Liver (tissue), 8 donors: ENCODE measurements at regions not wholly inside any gene's neighbourhood (a gene's known extent, or its start where the extent isn't known, plus 50 kb on each side); places are given as distances from the start of the nearest gene placed in this dataset.
"Not testable (repeated sequence)": the region's sequence is repeated elsewhere in the genome, so short reads cannot be mapped to it uniquely, and the experiment has no call there.

Experiments used
- DNase-seq: peaks from one replicate; pipeline ENCODE4 v3.0.0-alpha.2; 2017; ENCODE audit warnings: low spot score
- H3K27ac ChIP-seq, 2 donors: one replicate each; pipeline ENCODE4 v1.7.0; 2013; ENCODE audit warnings: inconsistent platforms in 2 of 2, low read length in 2 of 2, control low read depth in 1 of 2, low read depth in 1 of 2, mild to moderate bottlenecking in 1 of 2
- H3K27me3 ChIP-seq, 4 donors: one replicate each; pipeline versions ENCODE4 v1.6.1 to v1.7.0; 2013; ENCODE audit warnings: low read length in 3 of 4, inconsistent platforms in 1 of 4, mild to moderate bottlenecking in 1 of 4, moderate library complexity in 1 of 4; ENCODE audit not compliant: control insufficient read depth in 4 of 4, insufficient read depth in 4 of 4
- H3K36me3 ChIP-seq, 4 donors: one replicate each; pipeline versions ENCODE4 v1.6.1 to v1.7.0; 2013; ENCODE audit warnings: low read length in 3 of 4, mild to moderate bottlenecking in 3 of 4, low read depth in 1 of 4, moderate library complexity in 1 of 4; ENCODE audit not compliant: control insufficient read depth in 4 of 4, insufficient read depth in 3 of 4
- H3K4me1 ChIP-seq, 4 donors: one replicate each; pipeline versions ENCODE4 v1.6.1 to v1.7.0; 2013; ENCODE audit warnings: low read length in 3 of 4, mild to moderate bottlenecking in 3 of 4, moderate library complexity in 1 of 4; ENCODE audit not compliant: control insufficient read depth in 4 of 4, insufficient read depth in 4 of 4
- H3K4me3 ChIP-seq, 3 donors: one replicate each; pipeline versions ENCODE4 v1.6.1 to v1.7.0; 2013; ENCODE audit warnings: low read length in 3 of 3, control low read depth in 1 of 3, low read depth in 1 of 3, mild to moderate bottlenecking in 1 of 3
- H3K9ac ChIP-seq, 2 donors: one replicate each; pipeline ENCODE4 v1.7.0; 2013; ENCODE audit warnings: low read length in 2 of 2, mild to moderate bottlenecking in 2 of 2, moderate library complexity in 2 of 2, control low read depth in 1 of 2, low read depth in 1 of 2
- H3K9me3 ChIP-seq, 4 donors: one replicate each; pipeline versions ENCODE4 v1.6.1 to v1.7.0; 2013; ENCODE audit warnings: low read length in 3 of 4; ENCODE audit not compliant: control insufficient read depth in 4 of 4
- EGR1 ChIP-seq, 2 donors: IDR thresholded peaks; 2 replicates each; pipeline ENCODE4 v1.6.1; 2016 to 2018; ENCODE audit warnings: antibody characterized with exemption in 2 of 2, low read depth in 2 of 2
- FOXA1 ChIP-seq: IDR thresholded peaks from 2 replicates; pipeline ENCODE4 v1.6.1; 2016; ENCODE audit warnings: antibody characterized with exemption
- FOXA2 ChIP-seq: IDR thresholded peaks from 2 replicates; pipeline ENCODE4 v1.6.1; 2016; ENCODE audit warnings: antibody characterized with exemption
- GABPA ChIP-seq, 2 donors: IDR thresholded peaks in 1 of 2; conservative IDR thresholded peaks in 1 of 2; 2 replicates each; pipeline ENCODE4 v1.6.1; 2016; ENCODE audit warnings: antibody characterized with exemption in 2 of 2, mild to moderate bottlenecking in 1 of 2, moderate library complexity in 1 of 2
- HNF4A ChIP-seq, 2 donors: conservative IDR thresholded peaks; 2 replicates each; pipeline ENCODE4 v1.6.1; 2016; ENCODE audit warnings: antibody characterized with exemption in 2 of 2, mild to moderate bottlenecking in 2 of 2
- RAD21 ChIP-seq, 2 donors: IDR thresholded peaks; 2 replicates each; pipeline ENCODE4 v1.6.1; 2016; ENCODE audit warnings: antibody characterized with exemption in 2 of 2, mild to moderate bottlenecking in 2 of 2
- SP1 ChIP-seq: IDR thresholded peaks from 2 replicates; pipeline ENCODE4 v1.6.1; 2018; ENCODE audit warnings: antibody characterized with exemption, mild to moderate bottlenecking
- TAF1 ChIP-seq: conservative IDR thresholded peaks from 2 replicates; pipeline ENCODE4 v1.6.1; 2016; ENCODE audit warnings: antibody characterized with exemption, mild to moderate bottlenecking
- YY1 ChIP-seq: IDR thresholded peaks from 2 replicates; pipeline ENCODE4 v1.6.1; 2016; ENCODE audit warnings: antibody characterized with exemption, mild to moderate bottlenecking
- WGBS: extraction: QIAGEN DNeasy Blood & Tissue Kit; methylation state at CpG from one replicate; pipeline ENCODE4 v1.1.7; 2013; 5-methylcytosine and 5-hydroxymethylcytosine counted together
- TF ChIP-seq, protein P1 (sequence below): IDR thresholded peaks from 2 replicates; pipeline ENCODE4 v1.6.1; 2016; ENCODE audit warnings: antibody characterized with exemption
- TF ChIP-seq, protein P2 (sequence below): IDR thresholded peaks from 2 replicates; pipeline ENCODE4 v1.6.1; 2016; ENCODE audit warnings: antibody characterized with exemption
- TF ChIP-seq, protein P3 (sequence below): IDR thresholded peaks from 2 replicates; pipeline ENCODE4 v1.6.1; 2016; ENCODE audit warnings: antibody characterized with exemption
- TF ChIP-seq, protein P4 (sequence below): fragments of 150-350 bp; IDR thresholded peaks from 2 replicates; pipeline ENCODE4 v1.5.1; 2017; ENCODE audit warnings: improper control_type of control experiment, low read depth, low read length; ENCODE audit not compliant: missing input control
- donor health status: healthy.
- donor health status: healthy.
- donor health status: healthy.
- donor health status: healthy.
- donor health status: healthy.

DNA sequence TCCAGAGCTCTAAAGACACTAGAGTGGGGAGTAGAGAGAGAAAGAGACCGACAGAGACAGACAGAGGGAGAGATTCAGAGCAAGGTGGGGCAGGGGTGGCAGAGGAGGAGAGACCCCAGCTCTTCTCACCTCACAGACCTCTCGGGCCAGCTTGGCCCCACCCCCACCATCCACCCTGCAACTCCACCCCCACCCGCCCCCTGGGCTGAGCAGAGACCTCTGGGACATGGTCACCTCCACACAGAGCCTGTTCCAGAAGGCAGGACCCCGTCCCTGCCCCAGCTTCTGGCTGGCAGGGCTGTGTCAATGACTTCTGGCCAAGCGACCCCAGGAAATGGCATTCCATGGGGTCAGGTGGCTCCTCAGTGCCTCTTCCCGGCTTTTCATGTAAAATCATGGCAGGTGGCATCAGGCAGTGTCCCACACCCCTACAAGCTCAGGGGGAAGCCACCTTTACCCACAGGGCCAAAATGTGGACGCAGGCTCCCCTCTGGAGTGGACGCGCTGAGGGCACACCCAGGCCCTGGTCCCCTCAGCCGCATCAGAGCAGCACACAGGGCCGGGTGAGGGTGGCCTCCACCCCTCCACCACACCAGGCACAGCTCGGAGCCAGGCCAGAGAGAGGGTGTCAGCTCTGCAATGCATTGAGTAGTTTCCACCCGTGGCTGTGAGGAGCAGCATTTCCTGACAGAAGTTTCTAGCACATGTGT lies 131.2 kb upstream of the LPCAT1 start:
- Histone ChIP-seq H3K27ac (no peak overlapping the region), H3K27me3 (peaks cover 0 to 8% (median 2%) of the 10 kb centered on the region in 4 donors), H3K9me3 (no peaks in the 10 kb centered on the region), H3K4me1 (peaks cover 0 to 8% (median 0%) of the 10 kb centered on the region in 4 donors), H3K4me3 (no peak overlapping the region), H3K36me3 (no peaks in the 10 kb centered on the region), H3K9ac (no peak overlapping the region)
- TF ChIP-seq FOXA2: no peak
- no peak for TF ChIP-seq SP1
- TF ChIP-seq, protein P1, sequence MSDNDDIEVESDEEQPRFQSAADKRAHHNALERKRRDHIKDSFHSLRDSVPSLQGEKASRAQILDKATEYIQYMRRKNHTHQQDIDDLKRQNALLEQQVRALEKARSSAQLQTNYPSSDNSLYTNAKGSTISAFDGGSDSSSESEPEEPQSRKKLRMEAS: no peak
- TF ChIP-seq YY1: no peak
- TF ChIP-seq TAF1: no peak
- TF ChIP-seq, protein P2, sequence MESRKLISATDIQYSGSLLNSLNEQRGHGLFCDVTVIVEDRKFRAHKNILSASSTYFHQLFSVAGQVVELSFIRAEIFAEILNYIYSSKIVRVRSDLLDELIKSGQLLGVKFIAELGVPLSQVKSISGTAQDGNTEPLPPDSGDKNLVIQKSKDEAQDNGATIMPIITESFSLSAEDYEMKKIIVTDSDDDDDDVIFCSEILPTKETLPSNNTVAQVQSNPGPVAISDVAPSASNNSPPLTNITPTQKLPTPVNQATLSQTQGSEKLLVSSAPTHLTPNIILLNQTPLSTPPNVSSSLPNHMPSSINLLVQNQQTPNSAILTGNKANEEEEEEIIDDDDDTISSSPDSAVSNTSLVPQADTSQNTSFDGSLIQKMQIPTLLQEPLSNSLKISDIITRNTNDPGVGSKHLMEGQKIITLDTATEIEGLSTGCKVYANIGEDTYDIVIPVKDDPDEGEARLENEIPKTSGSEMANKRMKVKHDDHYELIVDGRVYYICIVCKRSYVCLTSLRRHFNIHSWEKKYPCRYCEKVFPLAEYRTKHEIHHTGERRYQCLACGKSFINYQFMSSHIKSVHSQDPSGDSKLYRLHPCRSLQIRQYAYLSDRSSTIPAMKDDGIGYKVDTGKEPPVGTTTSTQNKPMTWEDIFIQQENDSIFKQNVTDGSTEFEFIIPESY: no peak
- no peak for TF ChIP-seq EGR1 (IDR thresholded peaks at IDR 0.05; ENCODE audit: low read depth in 2 of 2)
- TF ChIP-seq HNF4A (conservative IDR thresholded peaks at IDR 0.05): no peak
- no peak for TF ChIP-seq FOXA1
- TF ChIP-seq GABPA (IDR thresholded peaks at IDR 0.05 in 1 of 2, conservative IDR thresholded peaks at IDR 0.05 in 1 of 2): no peak
- TF ChIP-seq, protein P3, sequence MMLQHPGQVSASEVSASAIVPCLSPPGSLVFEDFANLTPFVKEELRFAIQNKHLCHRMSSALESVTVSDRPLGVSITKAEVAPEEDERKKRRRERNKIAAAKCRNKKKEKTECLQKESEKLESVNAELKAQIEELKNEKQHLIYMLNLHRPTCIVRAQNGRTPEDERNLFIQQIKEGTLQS: no peak
- TF ChIP-seq, protein P4, sequence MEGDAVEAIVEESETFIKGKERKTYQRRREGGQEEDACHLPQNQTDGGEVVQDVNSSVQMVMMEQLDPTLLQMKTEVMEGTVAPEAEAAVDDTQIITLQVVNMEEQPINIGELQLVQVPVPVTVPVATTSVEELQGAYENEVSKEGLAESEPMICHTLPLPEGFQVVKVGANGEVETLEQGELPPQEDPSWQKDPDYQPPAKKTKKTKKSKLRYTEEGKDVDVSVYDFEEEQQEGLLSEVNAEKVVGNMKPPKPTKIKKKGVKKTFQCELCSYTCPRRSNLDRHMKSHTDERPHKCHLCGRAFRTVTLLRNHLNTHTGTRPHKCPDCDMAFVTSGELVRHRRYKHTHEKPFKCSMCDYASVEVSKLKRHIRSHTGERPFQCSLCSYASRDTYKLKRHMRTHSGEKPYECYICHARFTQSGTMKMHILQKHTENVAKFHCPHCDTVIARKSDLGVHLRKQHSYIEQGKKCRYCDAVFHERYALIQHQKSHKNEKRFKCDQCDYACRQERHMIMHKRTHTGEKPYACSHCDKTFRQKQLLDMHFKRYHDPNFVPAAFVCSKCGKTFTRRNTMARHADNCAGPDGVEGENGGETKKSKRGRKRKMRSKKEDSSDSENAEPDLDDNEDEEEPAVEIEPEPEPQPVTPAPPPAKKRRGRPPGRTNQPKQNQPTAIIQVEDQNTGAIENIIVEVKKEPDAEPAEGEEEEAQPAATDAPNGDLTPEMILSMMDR: no peak
- TF ChIP-seq RAD21 (IDR thresholded peaks at IDR 0.05): no peak
- WGBS: 68% methylated on average over 13 of the region's 13 CpGs
- DNase-seq: peak; percentile 19

DNA sequence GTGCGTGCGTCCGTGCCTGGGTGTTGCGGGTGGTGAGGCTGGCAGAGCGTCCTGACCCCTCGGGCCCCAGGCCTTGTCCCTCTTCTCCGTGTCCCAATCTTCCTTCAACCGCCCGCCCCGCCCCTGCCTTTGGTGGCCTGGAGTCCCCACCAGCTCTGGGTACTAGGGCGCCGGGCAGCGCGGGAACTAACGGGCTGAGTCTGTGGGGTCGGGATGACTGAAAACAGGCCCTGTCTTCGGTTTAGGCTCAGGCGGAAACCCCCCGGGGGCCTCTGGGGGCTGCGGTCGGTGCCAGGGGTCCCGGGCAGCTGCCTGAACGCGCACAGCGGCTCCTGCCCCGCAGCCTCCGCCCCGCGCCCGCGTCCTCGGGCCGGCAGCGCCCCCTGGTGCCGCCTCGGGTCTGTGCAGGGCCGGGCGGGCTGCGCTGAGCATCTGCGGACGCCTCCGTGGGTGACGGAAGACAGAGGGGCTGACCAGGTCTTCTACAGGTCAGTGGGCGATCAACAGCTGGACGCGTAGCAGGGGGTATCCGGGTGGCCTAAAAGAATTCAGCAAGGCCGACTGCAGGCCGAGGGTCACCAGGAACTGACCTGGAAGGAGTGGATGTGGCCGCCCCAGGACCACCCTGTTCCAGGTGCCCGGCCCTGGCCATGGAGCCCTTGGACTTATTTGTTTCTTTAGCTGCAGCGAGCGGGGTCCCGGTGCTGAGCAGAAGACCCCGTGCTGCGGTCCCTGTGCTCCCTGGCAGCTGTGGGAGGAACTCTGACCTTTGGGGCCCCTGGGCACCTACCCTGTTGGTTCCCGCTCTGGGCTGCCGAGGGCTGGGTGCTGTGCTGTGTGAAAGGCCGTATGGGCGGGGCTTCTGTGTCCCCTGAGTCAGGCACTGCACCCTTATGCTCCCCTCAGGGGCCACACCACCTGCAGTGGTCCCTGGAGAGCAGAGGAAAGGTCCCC lies 130.2 kb upstream of the LPCAT1 start:
- H3K4me3 ChIP-seq, H3K9ac ChIP-seq, H3K36me3 ChIP-seq, H3K27me3 ChIP-seq, H3K27ac ChIP-seq, H3K9me3 ChIP-seq, DNase-seq, H3K4me1 ChIP-seq: not testable (repeated sequence)
- 9% methylated on average over 49 of the region's 60 CpGs for WGBS
- TF ChIP-seq, protein P4: peak; percentile 23
